GM12878 (cell line): ENCODE measurements at regions not wholly inside any gene's neighbourhood (a gene's known extent, or its start where the extent isn't known, plus 50 kb on each side); places are given as distances from the start of the nearest gene placed in this dataset.

ENCODE experiments used
- ATAC-seq: fragments of 200-7000 bp; cut with Tn5 transposase; 3 replicates; pipeline ENCODE4 v1.9.1; 2020; ENCODE audit warnings: mild to moderate bottlenecking, moderate library complexity
- BruUV-seq: library from RNA; stranded (reverse); fragments of 400-500 nt; replicated peaks from 2 replicates; lab custom pipeline; 2021; lab: Mats Ljungman, UMichigan
- CTCF ChIA-PET: fragments of 300-600 bp; sonication (Branson Sonifier 250); formaldehyde crosslinking; extraction: SDS; loops from one replicate; lab custom pipeline; 2021; ENCODE audit warnings: inconsistent platforms; lab: Yijun Ruan, JAX
- POLR2A ChIA-PET: fragments of 350-600 bp; formaldehyde crosslinking; extraction: SDS; loops from one replicate; lab custom pipeline; 2021; ENCODE audit warnings: inconsistent platforms; lab: Charles Lee
- RAD21 ChIA-PET: fragments of 300-600 bp; sonication (Branson Sonifier 250); formaldehyde crosslinking; loops from one replicate; lab custom pipeline; 2023; ENCODE audit warnings: antibody characterized with exemption; ENCODE audit not compliant: unreplicated experiment; lab: Charles Lee
- SMC1A ChIA-PET: fragments of 300-600 bp; sonication (Branson Sonifier 250); formaldehyde crosslinking; loops from one replicate; lab custom pipeline; 2023; ENCODE audit not compliant: unreplicated experiment, uncharacterized antibody; lab: Charles Lee
- DNase-seq: peaks from one replicate; pipeline ENCODE4 v3.0.0-alpha.2; 2011; ENCODE audit warnings: low read depth, low spot score
- FAIRE-seq: peaks from 3 replicates; lab custom pipeline; 2011; peaks lifted over from hg19 to GRCh38; lab: Jason Lieb, UNC
- H2AFZ ChIP-seq: 2 replicates; pipeline ENCODE4 v1.6.0; 2011; ENCODE audit warnings: low read depth, low read length, control low read depth; ENCODE audit not compliant: control insufficient read depth
- H3K27ac ChIP-seq: 2 replicates; pipeline ENCODE4 v1.5.1; 2011; ENCODE audit warnings: control low read depth; ENCODE audit not compliant: control insufficient read depth, insufficient read depth
- H3K27me3 ChIP-seq, 2 experiments: replicated peaks in 1 of 2; 2 replicates each; pipeline versions ENCODE4 v1.6.0 to v1.6.1; 2011; ENCODE audit warnings: low read length in 1 of 2; ENCODE audit not compliant: control insufficient read depth in 2 of 2, insufficient read depth in 2 of 2
- H3K36me3 ChIP-seq, 2 experiments: 2 replicates each; pipeline ENCODE4 v1.5.1; 2011; ENCODE audit warnings: low read length in 1 of 2; ENCODE audit not compliant: control insufficient read depth in 2 of 2, insufficient read depth in 2 of 2
- H3K4me1 ChIP-seq: 2 replicates; pipeline ENCODE4 v1.6.1; 2011; ENCODE audit warnings: mild to moderate bottlenecking, low read length, moderate library complexity, mixed read lengths; ENCODE audit not compliant: control insufficient read depth, insufficient read depth
- H3K4me2 ChIP-seq: 2 replicates; pipeline ENCODE4 v1.6.0; 2011; ENCODE audit warnings: control low read depth; ENCODE audit not compliant: control insufficient read depth, insufficient read depth
- H3K4me3 ChIP-seq: fragments of 200-600 bp; sonication (generic); 2 replicates; pipeline ENCODE4 v1.5.1; 2016
- H3K79me2 ChIP-seq: 2 replicates; pipeline ENCODE4 v1.6.0; 2011; ENCODE audit warnings: low read length; ENCODE audit not compliant: control insufficient read depth, insufficient read depth
- H3K9ac ChIP-seq: 2 replicates; pipeline ENCODE4 v1.8.0; 2011; ENCODE audit warnings: low read length, control low read depth, mixed read lengths; ENCODE audit not compliant: control insufficient read depth, insufficient read depth
- H3K9me3 ChIP-seq: replicated peaks from 3 replicates; pipeline ENCODE4 v1.5.1; 2011; ENCODE audit warnings: mild to moderate bottlenecking, low read length; ENCODE audit not compliant: control insufficient read depth, insufficient read depth
- H4K20me1 ChIP-seq: 2 replicates; pipeline ENCODE4 v1.6.0; 2011; ENCODE audit not compliant: control insufficient read depth, insufficient read depth
- ATF3 ChIP-seq: IDR thresholded peaks from 2 replicates; pipeline ENCODE4 v1.6.1; 2011; ENCODE audit warnings: low read depth, mild to moderate bottlenecking, low read length, moderate library complexity, borderline replicate concordance; ENCODE audit errors: extremely low read depth
- CTCF ChIP-seq, 3 experiments: IDR thresholded peaks in 2 of 3; conservative IDR thresholded peaks in 1 of 3; 2 replicates each; pipeline ENCODE4 v1.5.1; 2011; ENCODE audit warnings: low read depth in 3 of 3, low read length in 3 of 3, mild to moderate bottlenecking in 3 of 3, control low read depth in 2 of 3, moderate library complexity in 2 of 3, inconsistent platforms in 1 of 3, mixed read lengths in 1 of 3; ENCODE audit not compliant: control insufficient read depth in 2 of 3, insufficient read depth in 1 of 3; ENCODE audit errors: extremely low read depth in 1 of 3
- HDGF ChIP-seq: fragments of 450-650 bp; IDR thresholded peaks from 2 replicates; pipeline ENCODE4 v1.6.1; 2016; ENCODE audit warnings: antibody characterized with exemption
- IRF3 ChIP-seq: fragments of 450-650 bp; IDR thresholded peaks from 2 replicates; pipeline ENCODE4 v1.6.1; 2014; ENCODE audit warnings: mild to moderate bottlenecking
- MTA2 ChIP-seq: fragments of 450-650 bp; IDR thresholded peaks from 2 replicates; pipeline ENCODE4 v1.6.1; 2016; ENCODE audit warnings: low read depth, mild to moderate bottlenecking, moderate library complexity
- NFYA ChIP-seq: IDR thresholded peaks from 2 replicates; pipeline ENCODE4 v1.6.1; 2011; ENCODE audit warnings: low read depth, mild to moderate bottlenecking, low read length, improper control_type of control experiment, borderline replicate concordance
- PAX5 ChIP-seq: IDR thresholded peaks from 2 replicates; pipeline ENCODE4 v1.6.1; 2011; ENCODE audit warnings: low read depth, low read length, borderline replicate concordance
- RAD21 ChIP-seq: IDR thresholded peaks from 2 replicates; pipeline ENCODE4 v1.6.1; 2011; ENCODE audit warnings: mild to moderate bottlenecking, low read depth, low read length, moderate library complexity; ENCODE audit not compliant: insufficient read depth
- RAD51 ChIP-seq: fragments of 450-650 bp; IDR thresholded peaks from 2 replicates; pipeline ENCODE4 v1.6.1; 2016; ENCODE audit warnings: moderate library complexity, mild to moderate bottlenecking, inconsistent platforms
- RUNX3 ChIP-seq: IDR thresholded peaks from 2 replicates; pipeline ENCODE4 v1.6.1; 2012; ENCODE audit warnings: low read length, inconsistent platforms
- SMC3 ChIP-seq: IDR thresholded peaks from 2 replicates; pipeline ENCODE4 v1.6.1; 2011; ENCODE audit warnings: low read length, improper control_type of control experiment, borderline replicate concordance
- SUPT20H ChIP-seq: IDR thresholded peaks from 2 replicates; pipeline ENCODE4 v1.6.1; 2011; ENCODE audit warnings: low read depth, mild to moderate bottlenecking, low read length, moderate library complexity, borderline replicate concordance; ENCODE audit not compliant: control insufficient read depth
- YY1 ChIP-seq: IDR thresholded peaks from 2 replicates; pipeline ENCODE4 v1.6.1; 2011; ENCODE audit warnings: low read depth, mild to moderate bottlenecking, low read length
- WGBS: methylation state at CpG from one replicate; pipeline ENCODE4 v1.1.6; 2016; ENCODE audit warnings: low lambda C conversion rate; ENCODE audit not compliant: insufficient replicate concordance, insufficient coverage; ENCODE audit errors: missing lambda C conversion rate; 5-methylcytosine and 5-hydroxymethylcytosine counted together
- in situ Hi-C: fragments of 300-500 bp; cut with MboI; formaldehyde crosslinking; loops from 9 replicates; pipeline ENCODE4 v1.14.3; 2018; ENCODE audit warnings: mixed read lengths
- intact Hi-C: fragments of 100-400 bp; cut with micrococcal nuclease; formaldehyde crosslinking; loops from one replicate; pipeline ENCODE4 v1.14.2; 2022; ENCODE audit not compliant: unreplicated experiment

- no peaks in the 10 kb centered on the region for H3K4me1 ChIP-seq
- POLR2A ChIA-PET: no interaction called here
- H3K27me3 ChIP-seq: no peaks in the 10 kb centered on the region
- H3K27ac ChIP-seq: no peak overlapping the region
- in situ Hi-C loops (loop anchor here (25.0 kb wide), 2 partner anchors 301 to 1901 kb away; no protein-coding TSS in a partner anchor), intact Hi-C loops (no loop called here)
- ATAC-seq (no peak), FAIRE-seq (no peak), DNase-seq (no peak)
- no peaks in the 10 kb centered on the region for H3K79me2 ChIP-seq
- CTCF ChIA-PET: interaction anchor here (1.6 kb wide), 1 partner anchor 306 kb away, joined by 3 read pairs; no protein-coding TSS in a partner anchor
- RAD21 ChIA-PET: no interaction called here
- H2AFZ ChIP-seq: no peak overlapping the region
- no peak overlapping the region for H3K4me2 ChIP-seq
- H3K9me3 ChIP-seq: no peaks in the 10 kb centered on the region; the same call in 2 of the 3 replicates
- no peak overlapping the region for H3K9ac ChIP-seq
- no peaks in the 10 kb centered on the region for H4K20me1 ChIP-seq
- 26% methylated on average over 4 of the region's 4 CpGs for WGBS
- no peak for TF ChIP-seq HDGF
- H3K36me3 ChIP-seq: no peaks in the 10 kb centered on the region
- SMC1A ChIA-PET: no interaction called here
- H3K4me3 ChIP-seq: no peak overlapping the region
- BruUV-seq: no TSS peak
Measured at GRCh38 chr4:116361790-116362189, 723.6 kb downstream of the TRAM1L1 start.

GRCh38 chr4:116358633-116359222 lies 726.6 kb downstream of the TRAM1L1 start:
- CTCF ChIA-PET: interaction anchor here (0.6 to 3.0 kb wide), 18 partner anchors 8 to 1912 kb away, joined by 3 to 13 read pairs (median 3); no protein-coding TSS in a partner anchor
- H3K9ac ChIP-seq: no peak overlapping the region
- no TSS peak for BruUV-seq
- DNase-seq (peak; percentile 44), ATAC-seq (peak; percentile 98), FAIRE-seq (peak; percentile 96)
- no peak overlapping the region for H3K27ac ChIP-seq
- RAD21 ChIA-PET: interaction anchor here (0.9 to 2.4 kb wide), 4 partner anchors 17 to 364 kb away, joined by 3 to 6 read pairs (median 4); no protein-coding TSS in a partner anchor
- no peaks in the 10 kb centered on the region for H3K4me1 ChIP-seq
- intact Hi-C loops (loop anchor here (1.0 to 5.0 kb wide), 4 partner anchors 176 to 1864 kb away; no protein-coding TSS in a partner anchor), in situ Hi-C loops (loop anchor here (25.0 kb wide), 2 partner anchors 304 to 1904 kb away; no protein-coding TSS in a partner anchor)
- H3K4me3 ChIP-seq: no peak overlapping the region
- no peaks in the 10 kb centered on the region for H4K20me1 ChIP-seq
- WGBS: 9% methylated on average over 11 of the region's 11 CpGs
- no peaks in the 10 kb centered on the region; the same call in 2 of the 3 replicates for H3K9me3 ChIP-seq
- H2AFZ ChIP-seq: no peak overlapping the region
- POLR2A ChIA-PET: no interaction called here
- no peaks in the 10 kb centered on the region for H3K79me2 ChIP-seq
- H3K36me3 ChIP-seq: no peaks in the 10 kb centered on the region
- SMC1A ChIA-PET: interaction anchor here (0.6 to 1.6 kb wide), 10 partner anchors 12 to 1528 kb away, joined by 3 to 6 read pairs (median 3); no protein-coding TSS in a partner anchor
- TF ChIP-seq SUPT20H (no peak), NFYA (no peak), SMC3 (peak; percentile 57; the same call in 1 of the 2 replicates), YY1 (0 out of 2 replicates have a peak, but pooled peaks have one; percentile 32), CTCF (IDR thresholded peaks at IDR 0.05 in 2 of 3, conservative IDR thresholded peaks at IDR 0.05 in 1 of 3; ENCODE audit: control insufficient read depth in 2 of 3, extremely low read depth in 1 of 3, insufficient read depth in 1 of 3, low read depth in 3 of 3, low read length in 3 of 3) (peak; percentile 73 to 80 (median 75)), PAX5 (peak; percentile 43; the same call in 1 of the 2 replicates), MTA2 (no peak), ATF3 (no peak), RUNX3 (peak; percentile 63), RAD51 (no peak), IRF3 (no peak), RAD21 (peak; percentile 93)
- no peak overlapping the region for H3K4me2 ChIP-seq
- H3K27me3 ChIP-seq: no peaks in the 10 kb centered on the region
